Stimulated activated CD4-positive, alpha-beta T cell treated with anti-CD3 and anti-CD28 coated beads, Interleukin-2, amount 100 ng/mL, for 4 hours (primary cell): ENCODE measurements at regions not wholly inside any gene's neighbourhood (a gene's known extent, or its start where the extent isn't known, plus 50 kb on each side); places are given as distances from the start of the nearest gene placed in this dataset.
"Not testable (repeated sequence)": the region's sequence is repeated elsewhere in the genome, so short reads cannot be mapped to it uniquely, and the experiment has no call there.

ENCODE experiments used
- DNase-seq: peaks from one replicate; pipeline ENCODE4 v3.0.0-alpha.2; 2020; ENCODE audit warnings: low read depth

DNA sequence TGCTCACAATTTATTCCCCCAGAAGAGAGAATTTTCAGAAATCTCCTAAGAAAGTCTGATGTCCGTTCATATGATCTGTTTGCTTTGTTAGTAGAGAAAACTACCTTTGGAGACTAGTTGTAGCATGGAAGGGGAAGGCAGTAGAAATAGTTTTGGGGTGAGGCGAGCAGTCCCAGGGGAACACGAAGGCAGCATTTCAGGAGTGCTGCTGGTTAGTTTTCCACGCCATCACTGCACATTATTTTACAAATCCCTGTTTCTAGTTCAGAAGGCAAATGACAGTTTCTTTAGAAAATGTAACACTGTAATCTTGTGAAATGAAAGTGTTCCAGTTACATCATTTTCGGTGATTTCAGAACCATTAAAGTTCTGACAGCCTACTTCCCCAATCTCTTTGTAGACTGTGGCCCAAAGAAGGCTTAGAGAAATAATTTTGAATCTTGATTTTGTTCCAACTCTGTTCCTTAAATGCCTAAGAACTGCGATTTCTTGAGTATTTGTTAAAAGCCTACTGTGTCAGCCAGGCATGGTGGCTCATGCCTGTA lies 123.8 kb downstream of the LAT start:
- DNase-seq = not testable (repeated sequence)

DNA sequence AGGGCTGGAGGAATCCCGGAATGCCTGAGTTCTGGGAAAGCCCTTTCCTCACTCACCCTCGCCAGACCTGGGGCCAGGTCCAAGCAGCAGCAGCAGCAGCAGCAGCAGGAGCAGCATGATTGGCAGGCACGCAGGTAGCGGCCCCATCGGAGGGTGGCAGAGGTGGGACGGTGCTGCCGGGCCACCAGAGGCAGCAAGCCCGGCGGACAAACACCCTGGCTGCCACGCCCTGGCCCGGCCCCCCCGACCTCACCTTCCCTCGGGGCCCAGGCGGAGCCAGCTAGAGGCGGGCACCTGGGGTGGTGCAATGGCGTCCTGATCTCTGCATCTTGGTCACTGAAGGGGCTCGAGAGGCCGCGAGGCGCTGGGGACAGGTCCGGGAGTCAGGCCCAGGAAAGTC lies 122.4 kb downstream of the LAT start:
- no peak for DNase-seq

DNA sequence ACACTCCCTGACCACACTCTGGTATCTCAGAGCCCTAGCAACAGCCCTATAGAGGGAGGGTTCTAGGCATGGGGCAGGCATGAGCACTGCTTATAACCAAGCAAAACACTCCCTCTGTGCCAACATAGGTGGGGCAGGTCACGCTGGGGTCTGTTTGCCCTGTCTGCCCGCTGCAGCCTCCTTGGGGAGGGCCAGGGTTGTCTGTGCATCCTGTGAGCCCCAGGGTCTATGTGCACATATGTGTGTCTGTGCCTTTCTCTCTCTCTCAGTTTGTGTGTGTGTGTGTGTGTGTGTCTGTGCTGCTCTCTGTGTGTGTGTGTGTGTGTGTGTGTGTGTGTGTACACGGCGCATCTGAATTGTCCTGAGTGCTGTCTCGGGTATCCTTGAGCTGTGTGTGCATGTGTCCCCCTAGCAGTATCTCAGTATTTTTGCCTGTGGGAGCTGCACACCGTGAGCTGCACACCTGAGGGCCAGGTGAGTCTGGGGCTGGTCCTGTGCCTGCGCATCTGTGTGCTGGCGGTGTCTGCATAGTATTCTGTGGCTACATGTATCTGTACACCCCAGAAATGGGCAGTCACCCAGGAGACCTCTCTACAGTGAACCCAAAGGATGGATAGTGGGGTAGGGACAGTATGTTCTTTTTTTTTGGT lies 121.5 kb downstream of the LAT start:
- not testable (repeated sequence) for DNase-seq

DNA sequence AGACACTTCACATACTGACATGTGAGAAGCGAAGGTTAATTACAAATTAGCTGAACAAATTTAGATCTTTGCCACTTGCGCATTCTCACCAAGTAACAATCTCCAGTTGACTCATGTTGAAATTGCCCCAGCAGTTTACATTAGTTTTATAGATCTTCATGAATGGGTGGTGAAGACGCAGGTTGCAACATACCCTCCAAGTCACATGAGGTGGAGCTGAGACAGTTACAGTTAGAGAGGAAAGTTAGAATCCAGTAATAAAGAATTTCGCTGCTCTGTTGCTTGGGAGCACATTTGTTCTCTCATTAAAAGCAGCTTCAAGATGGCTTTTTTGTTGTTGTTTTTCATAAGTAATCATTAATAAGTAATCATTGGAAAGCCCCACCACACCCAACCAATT lies 119.7 kb downstream of the LAT start:
- DNase-seq = not testable (repeated sequence)

DNA sequence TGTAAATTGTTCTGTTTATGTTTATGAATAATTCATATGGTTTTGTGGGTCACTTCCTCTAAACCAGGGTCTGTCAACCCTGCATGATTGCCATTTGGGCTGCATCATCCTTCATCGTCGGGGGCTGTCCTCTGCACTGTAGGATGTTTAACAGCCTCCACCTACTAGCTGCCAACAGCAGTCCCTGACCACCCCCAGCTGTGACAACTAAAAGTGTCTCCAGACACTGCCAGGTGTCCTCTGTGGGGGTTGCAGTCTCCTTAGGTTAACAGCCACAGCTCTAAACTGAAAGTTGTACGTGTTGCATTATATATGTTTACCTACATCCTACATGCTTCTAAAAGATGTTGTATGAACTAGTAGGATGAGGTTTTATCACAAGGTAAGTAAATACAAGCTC lies 113.1 kb downstream of the LAT start:
- not testable (repeated sequence) for DNase-seq

- DNase-seq = not testable (repeated sequence)
Measured at GRCh38 chr16:29094729-29095624, 110.1 kb downstream of the LAT start.

- not testable (repeated sequence) for DNase-seq
Measured at GRCh38 chr16:29094325-29094724, 109.5 kb downstream of the LAT start.

DNA sequence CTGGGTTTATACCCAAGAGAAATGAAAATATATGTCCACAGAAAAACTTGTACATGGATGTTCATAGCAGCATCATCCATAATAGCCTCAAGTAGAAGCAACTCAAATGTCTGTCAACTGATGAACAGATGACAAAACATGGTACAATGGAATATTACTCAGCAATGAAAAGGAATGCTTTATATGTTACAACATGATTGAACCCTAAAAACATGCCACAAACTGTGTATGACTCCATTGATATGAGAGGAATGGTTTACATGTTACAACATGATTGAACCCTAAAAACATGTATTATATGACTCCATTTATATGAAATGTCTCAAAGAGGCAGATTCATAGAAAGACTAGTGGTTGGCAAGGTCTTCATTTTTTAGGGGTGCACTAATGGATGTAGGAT lies 104.8 kb downstream of the LAT start:
- not testable (repeated sequence) for DNase-seq

DNA sequence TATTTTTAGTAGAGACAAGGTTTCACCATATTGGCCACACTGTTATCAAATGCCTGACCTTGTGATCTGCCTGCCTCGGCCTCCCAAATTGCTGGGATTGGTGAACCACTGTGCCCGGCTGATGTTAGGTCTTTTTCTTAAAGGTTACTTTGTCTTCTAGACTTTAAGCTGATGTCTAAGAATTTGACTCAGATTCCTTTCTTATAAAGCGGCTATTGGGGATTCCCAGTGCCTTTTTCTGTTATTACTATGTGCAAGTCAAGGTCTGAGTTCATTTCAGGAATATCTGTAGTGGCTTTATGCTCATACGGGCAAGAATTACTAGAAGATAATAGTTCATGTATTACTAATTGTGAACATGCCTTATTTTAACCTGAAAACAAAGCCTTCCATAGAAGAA lies 102.8 kb downstream of the LAT start:
- DNase-seq = not testable (repeated sequence)

- peak; percentile 28 for DNase-seq
Measured at GRCh38 chr16:29081829-29082639, 97.2 kb downstream of the LAT start.

GRCh38 chr16:29074554-29075402 lies 89.9 kb downstream of the LAT start:
- DNase-seq = peak; percentile 1

DNA sequence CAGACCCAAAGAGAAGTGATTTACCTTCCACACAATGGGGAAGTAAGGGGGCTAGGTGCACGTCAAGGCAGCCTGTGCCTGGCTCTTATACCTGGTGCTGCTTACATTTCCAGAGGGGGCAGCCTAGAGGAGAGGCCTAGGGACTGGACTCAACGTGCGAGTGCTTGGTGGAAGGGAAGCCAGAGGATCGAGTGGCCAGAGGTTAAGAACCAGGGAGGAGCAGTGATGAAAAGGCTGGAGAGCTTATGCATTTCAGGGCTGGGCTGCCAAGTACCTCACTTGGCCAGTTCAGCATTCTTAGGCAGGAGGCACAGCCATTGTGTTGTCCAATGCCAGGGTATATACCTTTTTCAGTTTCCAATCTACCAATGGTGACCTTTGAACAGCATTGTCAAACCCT lies 77.4 kb downstream of the LAT start:
- not testable (repeated sequence) for DNase-seq

- not testable (repeated sequence) for DNase-seq
Measured at GRCh38 chr16:29061467-29061921, 76.6 kb downstream of the LAT start.

DNA sequence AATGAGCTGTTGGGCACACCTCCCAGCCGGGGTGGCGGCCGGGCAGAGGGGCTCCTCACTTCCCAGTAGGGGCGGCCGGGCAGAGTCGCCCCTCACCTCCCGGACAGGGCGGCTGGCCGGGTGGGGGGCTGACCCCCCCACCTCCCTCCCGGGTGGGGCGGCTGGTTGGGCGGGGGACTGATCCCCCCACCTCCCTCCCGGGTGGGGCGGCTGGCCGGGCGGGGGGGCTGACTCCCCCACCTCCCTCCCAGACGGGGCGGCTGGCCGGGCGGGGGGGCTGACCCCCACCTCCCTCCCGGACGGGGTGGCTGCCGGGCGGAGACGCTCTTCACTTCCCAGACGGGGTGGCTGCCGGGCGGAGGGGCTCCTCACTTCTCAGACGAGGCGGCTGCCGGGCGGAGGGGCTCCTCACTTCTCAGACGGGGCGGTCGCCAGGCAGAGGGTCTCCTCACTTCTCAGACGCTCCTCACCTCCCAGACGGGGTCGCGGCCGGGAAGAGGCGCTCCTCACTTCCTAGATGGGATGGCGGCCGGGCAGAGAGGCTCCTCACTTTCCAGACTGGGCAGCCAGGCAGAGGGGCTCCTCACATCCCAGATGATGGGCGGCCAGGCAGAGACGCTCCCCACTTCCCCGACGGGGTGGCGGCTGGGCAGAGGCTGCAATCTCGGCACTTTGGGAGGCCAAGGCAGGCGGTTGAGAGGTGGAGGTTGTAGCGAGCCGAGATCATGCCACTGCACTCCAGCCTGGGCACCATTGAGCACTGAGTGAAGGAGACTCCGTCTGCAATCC lies 75.4 kb downstream of the LAT start:
- DNase-seq = not testable (repeated sequence)

DNA sequence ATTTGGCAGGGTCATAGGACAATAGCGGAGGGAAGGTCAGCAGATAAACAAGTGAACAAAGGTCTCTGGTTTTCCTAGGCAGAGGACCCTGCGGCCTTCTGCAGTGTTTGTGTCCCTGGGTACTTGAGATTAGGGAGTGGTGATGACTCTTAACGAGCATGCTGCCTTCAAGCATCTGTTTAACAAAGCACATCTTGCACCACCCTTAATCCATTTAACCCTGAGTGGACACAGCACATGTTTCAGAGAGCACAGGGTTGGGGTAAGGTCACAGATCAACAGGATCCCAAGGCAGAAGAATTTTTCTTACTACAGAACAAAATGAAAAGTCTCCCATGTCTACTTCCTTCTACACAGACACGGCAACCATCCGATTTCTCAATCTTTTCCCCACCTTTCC lies 74.7 kb downstream of the LAT start:
- DNase-seq = not testable (repeated sequence)
